NB4 (cell line): ENCODE measurements at regions not wholly inside any gene's neighbourhood (a gene's known extent, or its start where the extent isn't known, plus 50 kb on each side); places are given as distances from the start of the nearest gene placed in this dataset.
"Not testable (repeated sequence)": the region's sequence is repeated elsewhere in the genome, so short reads cannot be mapped to it uniquely, and the experiment has no call there.

Experiments used
- DNase-seq: peaks from one replicate; pipeline ENCODE4 v3.0.0; 2010; ENCODE audit warnings: low read depth
- H3K4me3 ChIP-seq: one replicate; pipeline ENCODE4 v1.5.1; 2011; ENCODE audit warnings: mild to moderate bottlenecking, low read depth, low read length, moderate library complexity
- MYC ChIP-seq: IDR thresholded peaks from 2 replicates; pipeline ENCODE4 v1.6.1; 2011; ENCODE audit warnings: low read depth, low read length
- POLR2A ChIP-seq: IDR thresholded peaks from 2 replicates; pipeline ENCODE4 v1.6.1; 2011; ENCODE audit warnings: mild to moderate bottlenecking; ENCODE audit not compliant: insufficient read length; ENCODE audit errors: extremely low read depth
- TF ChIP-seq, protein P1 (sequence below): IDR thresholded peaks from one replicate; pipeline ENCODE4 v1.5.1; 2012; ENCODE audit warnings: low read depth, low read length
- TF ChIP-seq, protein P2 (sequence below): IDR thresholded peaks from 2 replicates; pipeline ENCODE4 v1.6.1; 2011; ENCODE audit warnings: low read depth, low read length

DNA sequence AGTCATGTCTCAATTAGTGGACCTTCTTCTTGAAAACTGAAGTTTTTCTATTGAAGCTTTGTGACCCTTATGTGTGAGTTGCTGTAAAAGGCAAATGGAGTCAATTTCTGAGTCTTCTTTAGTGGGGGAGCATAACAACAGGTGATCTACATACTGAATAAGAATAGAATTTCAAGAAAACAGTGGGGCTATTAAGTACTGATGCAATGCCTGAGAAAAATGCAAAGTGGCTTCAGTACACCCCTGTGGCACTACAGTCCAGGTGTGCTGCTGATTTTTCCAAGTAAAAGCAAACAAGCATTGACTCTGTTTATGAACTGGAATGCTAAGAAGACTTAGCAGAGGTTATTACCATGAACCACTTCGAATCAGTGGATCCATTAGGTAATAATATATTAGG lies 328.0 kb upstream of the PABPC4L start:
- no peak overlapping the region for H3K4me3 ChIP-seq
- DNase-seq: no peak
- no peak for TF ChIP-seq POLR2A
- TF ChIP-seq, protein P1, sequence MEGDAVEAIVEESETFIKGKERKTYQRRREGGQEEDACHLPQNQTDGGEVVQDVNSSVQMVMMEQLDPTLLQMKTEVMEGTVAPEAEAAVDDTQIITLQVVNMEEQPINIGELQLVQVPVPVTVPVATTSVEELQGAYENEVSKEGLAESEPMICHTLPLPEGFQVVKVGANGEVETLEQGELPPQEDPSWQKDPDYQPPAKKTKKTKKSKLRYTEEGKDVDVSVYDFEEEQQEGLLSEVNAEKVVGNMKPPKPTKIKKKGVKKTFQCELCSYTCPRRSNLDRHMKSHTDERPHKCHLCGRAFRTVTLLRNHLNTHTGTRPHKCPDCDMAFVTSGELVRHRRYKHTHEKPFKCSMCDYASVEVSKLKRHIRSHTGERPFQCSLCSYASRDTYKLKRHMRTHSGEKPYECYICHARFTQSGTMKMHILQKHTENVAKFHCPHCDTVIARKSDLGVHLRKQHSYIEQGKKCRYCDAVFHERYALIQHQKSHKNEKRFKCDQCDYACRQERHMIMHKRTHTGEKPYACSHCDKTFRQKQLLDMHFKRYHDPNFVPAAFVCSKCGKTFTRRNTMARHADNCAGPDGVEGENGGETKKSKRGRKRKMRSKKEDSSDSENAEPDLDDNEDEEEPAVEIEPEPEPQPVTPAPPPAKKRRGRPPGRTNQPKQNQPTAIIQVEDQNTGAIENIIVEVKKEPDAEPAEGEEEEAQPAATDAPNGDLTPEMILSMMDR: no peak
- TF ChIP-seq, protein P2, sequence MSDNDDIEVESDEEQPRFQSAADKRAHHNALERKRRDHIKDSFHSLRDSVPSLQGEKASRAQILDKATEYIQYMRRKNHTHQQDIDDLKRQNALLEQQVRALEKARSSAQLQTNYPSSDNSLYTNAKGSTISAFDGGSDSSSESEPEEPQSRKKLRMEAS: no peak
- no peak for TF ChIP-seq MYC

GRCh38 chr4:134518574-134519217 lies 317.1 kb upstream of the PABPC4L start:
- TF ChIP-seq POLR2A (no peak), MYC (no peak)
- TF ChIP-seq, protein P1: no peak
- TF ChIP-seq, protein P2: no peak
- DNase-seq: peak; percentile 7
- H3K4me3 ChIP-seq: no peak overlapping the region

DNA sequence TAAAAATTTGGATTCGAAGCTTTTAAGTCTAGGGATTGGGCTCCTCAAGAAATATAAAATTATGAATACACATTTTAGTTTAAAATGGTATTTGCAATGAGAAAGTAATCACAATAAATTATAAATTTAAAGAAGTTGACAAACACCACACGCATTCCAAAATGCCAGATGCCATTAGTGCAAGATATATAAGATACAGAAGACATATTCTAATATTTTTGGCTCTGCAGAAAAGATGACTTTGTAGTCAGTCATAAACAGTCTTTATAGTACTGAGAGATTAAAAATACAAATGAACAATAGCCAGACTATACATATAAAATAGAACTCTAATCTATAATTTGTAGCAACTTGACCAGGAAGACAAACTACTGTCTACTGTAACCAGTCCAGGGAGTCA lies 309.0 kb upstream of the PABPC4L start:
- no peak overlapping the region for H3K4me3 ChIP-seq
- TF ChIP-seq POLR2A (no peak), MYC (no peak)
- TF ChIP-seq, protein P2: no peak
- TF ChIP-seq, protein P1: no peak
- no peak for DNase-seq

- no peak overlapping the region for H3K4me3 ChIP-seq
- DNase-seq: no peak
- TF ChIP-seq, protein P2: no peak
- TF ChIP-seq MYC: no peak
- TF ChIP-seq, protein P1: no peak
These were observed 303.9 kb upstream of the PABPC4L start for GRCh38 chr4:134505511-134505910.

DNA sequence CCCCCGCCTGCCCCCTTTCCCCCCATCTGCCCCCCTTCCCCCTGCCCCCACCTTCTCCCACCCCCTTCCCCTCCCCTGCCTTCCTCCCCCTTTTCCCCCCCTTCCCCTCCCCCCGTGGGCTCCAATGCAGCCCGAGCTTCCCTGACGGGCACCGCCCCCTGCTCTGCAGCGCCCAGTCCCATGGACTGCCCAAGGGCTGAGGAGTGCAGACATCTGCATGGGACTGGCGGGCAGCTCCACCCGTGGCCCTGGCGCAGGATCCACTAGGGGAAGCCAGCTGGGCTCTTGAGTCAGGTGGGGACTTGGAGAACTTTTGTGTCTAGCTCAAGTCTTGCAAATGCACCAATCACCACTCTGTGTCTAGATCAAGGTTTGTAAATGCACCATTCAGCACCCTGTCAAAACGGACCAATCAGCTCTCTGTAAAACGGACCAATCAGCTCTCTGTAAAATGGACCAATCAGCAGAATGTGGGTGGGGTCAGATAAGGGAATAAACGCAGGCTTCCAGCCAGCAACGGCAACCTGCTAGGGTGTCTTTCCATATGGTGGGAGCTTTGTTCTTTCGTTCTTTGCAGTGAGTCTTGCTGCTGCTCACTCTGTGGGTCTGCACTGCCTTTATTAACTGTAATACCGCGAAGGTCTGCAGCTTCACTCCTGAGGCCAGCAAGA lies 300.5 kb upstream of the PABPC4L start:
- H3K4me3 ChIP-seq: no peak overlapping the region
- TF ChIP-seq MYC: no peak
- TF ChIP-seq, protein P2: no peak
- TF ChIP-seq, protein P1: no peak
- TF ChIP-seq POLR2A: no peak
- no peak for DNase-seq

DNA sequence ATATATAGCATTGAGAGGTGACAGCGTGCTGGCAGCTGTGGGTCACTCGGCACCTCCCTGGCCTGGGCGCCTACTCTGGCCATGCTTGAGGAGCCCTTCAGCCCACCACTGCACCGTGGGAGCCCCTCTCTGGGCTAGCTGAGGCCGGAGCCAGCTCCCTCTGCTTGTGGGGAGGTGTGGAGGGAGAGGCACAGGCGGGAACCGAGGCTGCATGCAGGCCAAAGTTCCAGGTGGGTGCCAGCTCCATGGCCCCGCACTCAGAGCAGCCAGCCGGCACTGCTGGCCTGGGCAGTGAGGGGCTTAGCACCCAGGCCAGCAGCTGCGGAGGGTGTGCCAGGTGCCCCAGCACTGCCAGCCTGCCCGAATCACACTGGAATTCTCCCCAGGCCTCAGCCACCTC lies 299.9 kb upstream of the PABPC4L start:
- H3K4me3 ChIP-seq, DNase-seq: not testable (repeated sequence)
